ENCODE measurements at regions not wholly inside any gene's neighbourhood (a gene's known extent, or its start where the extent isn't known, plus 50 kb on each side); places are given as distances from the start of the nearest gene placed in this dataset.

GRCh38 chr10:104505521-104506042, 135.5 kb upstream of the SORCS3 start:
- DNase-seq: no peak

- DNase-seq: no peak
These were observed 131.1 kb upstream of the SORCS3 start for GRCh38 chr10:104509981-104510380.

GRCh38 chr10:104510644-104511043, 130.4 kb upstream of the SORCS3 start:
- no peak for DNase-seq

- no peak for DNase-seq
These were observed 128.3 kb upstream of the SORCS3 start for GRCh38 chr10:104512800-104513199.

DNA sequence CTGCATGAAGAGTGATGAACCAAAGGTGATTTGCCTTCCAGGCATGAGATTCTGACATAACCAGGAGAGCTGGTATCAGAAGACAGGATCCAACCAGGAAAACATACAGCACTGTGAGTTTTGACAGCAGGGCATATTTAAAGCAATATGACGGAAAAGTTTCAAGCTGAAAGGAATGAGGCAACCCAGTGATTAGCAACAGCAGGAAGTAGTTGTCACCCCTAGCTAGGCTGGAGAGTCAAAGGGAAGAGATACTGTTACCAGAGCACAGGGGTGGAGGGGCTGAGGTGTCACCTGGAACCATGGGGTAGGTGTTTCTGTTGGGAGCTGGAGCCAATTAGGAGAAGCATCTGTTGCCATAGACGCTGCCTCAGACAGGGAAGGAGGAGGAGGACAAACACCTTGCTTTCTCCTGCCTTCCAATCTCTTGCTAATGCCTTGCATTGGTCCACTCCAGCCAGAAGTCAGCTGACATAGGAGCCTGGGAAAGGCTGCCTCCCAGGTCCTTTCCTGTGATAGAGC, 125.4 kb upstream of the SORCS3 start:
- DNase-seq: no peak

- DNase-seq: no peak
These were observed 124.1 kb upstream of the SORCS3 start for GRCh38 chr10:104516986-104517385.

- no peak for DNase-seq
These were observed 123.1 kb upstream of the SORCS3 start for GRCh38 chr10:104517946-104518345.

DNA sequence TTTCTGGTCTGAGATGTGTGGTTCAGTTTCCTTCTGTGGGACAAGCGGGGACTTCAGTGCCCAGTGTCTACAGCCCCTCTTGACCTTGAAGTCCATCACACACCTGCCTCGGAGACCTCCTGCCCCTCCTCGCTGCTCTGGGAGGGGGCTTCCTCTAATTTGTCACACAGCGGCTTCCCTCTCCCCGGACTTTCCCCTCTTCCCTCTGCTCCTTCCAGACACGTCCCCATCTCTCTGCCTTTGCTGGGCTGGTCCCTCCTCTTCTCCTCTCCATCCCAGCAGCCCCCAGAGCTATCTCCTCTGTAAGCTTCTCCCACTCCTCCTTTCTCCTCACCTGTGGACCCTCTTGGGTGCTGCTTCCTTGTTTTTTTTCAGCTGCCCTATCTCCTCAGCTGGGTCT, 122.2 kb upstream of the SORCS3 start:
- DNase-seq: no peak

DNA sequence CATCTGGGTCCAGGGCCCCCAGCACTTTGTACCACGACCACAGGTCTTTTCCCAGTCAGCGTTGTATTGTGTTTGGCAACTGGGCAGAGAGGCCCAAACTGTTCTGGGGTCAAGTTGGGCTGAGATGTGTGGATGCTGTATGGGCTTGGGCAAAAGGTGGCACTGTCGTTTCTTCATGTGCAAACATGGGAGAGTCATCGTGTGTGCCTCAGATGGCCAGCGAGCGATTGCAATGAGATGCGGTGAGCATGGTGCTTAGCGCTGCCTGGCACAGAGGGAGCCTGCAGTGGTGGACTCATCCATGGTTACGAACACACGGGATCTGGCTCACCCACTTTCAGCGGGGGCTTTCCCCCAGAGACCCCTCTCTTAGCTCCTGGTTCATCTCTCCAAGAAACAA, 120.4 kb upstream of the SORCS3 start:
- DNase-seq: no peak

GRCh38 chr10:104521901-104522694, 119.0 kb upstream of the SORCS3 start:
- no peak for DNase-seq

GRCh38 chr10:104526188-104526587, 114.9 kb upstream of the SORCS3 start:
- DNase-seq: no peak

- DNase-seq: no peak
These were observed 114.1 kb upstream of the SORCS3 start for GRCh38 chr10:104527013-104527412.

DNA sequence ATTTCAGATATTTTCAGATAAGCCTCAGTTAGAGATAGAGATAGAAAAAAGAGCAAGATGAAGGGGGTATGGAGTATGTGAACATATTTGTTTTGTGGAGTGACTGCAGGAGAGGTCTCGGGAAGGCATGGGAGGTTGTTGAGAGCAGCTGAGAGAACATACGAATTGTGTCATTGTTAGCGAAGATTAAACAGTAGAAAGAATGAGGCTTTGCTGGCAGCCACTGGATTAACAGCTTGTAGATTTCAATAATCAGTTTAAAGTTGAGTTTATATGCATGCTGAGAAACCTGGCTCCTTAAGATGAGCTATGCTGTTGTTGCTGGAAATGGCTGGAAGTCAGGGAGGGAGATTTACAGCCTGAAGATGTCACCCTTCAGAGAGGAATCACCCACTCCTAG, 100.9 kb upstream of the SORCS3 start:
- DNase-seq: no peak

GRCh38 chr10:104541820-104542219, 99.3 kb upstream of the SORCS3 start:
- no peak for DNase-seq

DNA sequence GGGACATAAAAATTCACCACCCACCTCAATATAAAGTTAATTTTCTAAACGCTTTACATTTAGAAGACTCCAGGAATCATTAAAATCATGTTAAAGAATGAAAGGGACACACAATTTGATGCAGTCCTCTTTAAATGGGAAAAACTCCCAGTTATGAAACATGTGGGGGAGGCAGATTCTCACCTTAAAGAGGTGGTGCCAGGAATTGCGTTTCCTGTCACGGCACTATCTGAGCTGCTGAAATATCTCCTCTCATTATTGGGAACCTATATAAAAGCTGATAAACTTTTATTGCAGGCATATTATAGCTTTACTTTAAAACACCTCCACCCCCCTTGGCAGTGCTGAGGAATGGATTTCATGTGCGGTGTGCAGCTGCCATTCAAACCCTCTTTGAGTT, 94.8 kb upstream of the SORCS3 start:
- DNase-seq: no peak

- DNase-seq: no peak
These were observed 94.3 kb upstream of the SORCS3 start for GRCh38 chr10:104546756-104547155.

GRCh38 chr10:104548090-104548489, 93.0 kb upstream of the SORCS3 start:
- no peak for DNase-seq

DNA sequence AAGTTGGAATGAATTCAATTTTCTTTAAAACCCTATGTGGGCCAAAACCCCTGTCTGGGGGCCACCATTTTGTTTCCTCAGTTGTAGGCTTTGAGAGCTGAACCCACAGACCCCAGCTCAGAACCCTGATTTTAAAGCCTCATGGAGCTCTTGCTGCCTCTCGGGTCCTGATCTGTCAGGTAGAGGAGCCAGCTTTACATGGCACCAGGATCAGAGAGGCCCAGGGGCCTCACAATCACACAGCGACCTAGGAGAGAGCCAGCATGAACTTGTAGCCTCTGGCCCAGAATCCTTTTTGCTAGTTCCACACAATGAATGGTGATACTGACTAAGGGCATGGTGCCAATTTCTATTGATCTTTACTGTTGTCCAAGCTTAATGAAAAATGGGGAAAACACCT, 84.3 kb upstream of the SORCS3 start:
- DNase-seq: no peak

DNA sequence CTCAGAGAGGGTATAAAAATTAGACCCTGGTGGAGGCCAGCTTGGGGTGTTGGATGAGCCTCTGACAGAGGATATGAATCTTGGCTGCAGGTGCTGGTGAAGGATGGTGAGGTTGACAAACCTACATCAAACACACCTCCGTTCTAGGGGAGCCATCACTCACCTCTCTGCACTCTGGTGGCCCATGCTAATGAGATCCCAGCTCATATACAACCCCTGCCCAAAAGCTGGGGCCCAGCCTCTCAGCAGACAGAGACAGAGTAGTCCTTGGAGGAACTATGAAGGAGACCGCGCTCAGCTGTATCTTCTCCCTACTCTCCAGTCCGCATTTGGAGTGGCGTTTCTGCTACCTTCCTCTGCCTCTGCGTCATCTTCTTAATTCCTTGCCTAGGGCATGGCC, 83.1 kb upstream of the SORCS3 start:
- DNase-seq: no peak

- DNase-seq: no peak
These were observed 81.2 kb upstream of the SORCS3 start for GRCh38 chr10:104559935-104560334.

DNA sequence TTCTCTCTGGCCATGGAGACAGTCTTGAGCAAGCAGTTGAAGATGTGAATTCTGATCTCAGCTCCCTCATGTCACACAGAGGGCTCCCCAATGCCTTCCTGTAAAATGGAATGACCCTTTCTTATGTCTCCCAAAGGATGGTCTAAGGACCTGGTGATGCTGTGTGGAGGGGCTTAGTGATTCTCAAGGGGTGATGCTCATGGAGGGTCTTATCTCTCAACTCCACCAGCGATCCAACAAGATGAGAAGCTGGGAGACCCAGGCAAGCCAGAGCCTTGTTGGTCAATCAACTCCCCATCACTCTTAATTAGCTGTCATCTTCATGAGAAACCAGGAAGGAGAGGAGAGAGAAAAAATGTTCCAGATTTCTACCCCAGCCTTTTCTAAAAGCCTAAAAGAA, 78.0 kb upstream of the SORCS3 start:
- no peak for DNase-seq

- no peak for DNase-seq
These were observed 77.5 kb upstream of the SORCS3 start for GRCh38 chr10:104563548-104563947.

DNA sequence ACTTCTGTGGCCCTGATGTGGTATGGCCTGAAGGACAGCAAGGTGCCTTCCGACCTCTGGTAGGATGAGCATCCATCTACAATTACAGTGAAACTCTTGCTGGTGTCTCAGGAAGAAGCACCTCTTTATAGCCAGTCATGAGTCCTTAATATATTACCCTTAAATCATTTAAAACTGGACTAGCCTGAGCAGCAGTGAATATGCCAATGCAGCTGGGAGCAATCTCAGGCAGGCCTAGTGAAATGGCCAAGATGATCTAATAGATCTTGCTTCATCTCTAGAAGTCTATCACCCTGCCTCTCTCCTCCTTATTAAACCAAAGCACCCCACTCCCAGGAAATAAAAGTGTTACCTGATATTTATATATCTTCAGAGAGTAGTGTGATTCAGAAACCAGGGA, 66.7 kb upstream of the SORCS3 start:
- no peak for DNase-seq

GRCh38 chr10:104574838-104575237, 66.3 kb upstream of the SORCS3 start:
- DNase-seq: no peak

DNA sequence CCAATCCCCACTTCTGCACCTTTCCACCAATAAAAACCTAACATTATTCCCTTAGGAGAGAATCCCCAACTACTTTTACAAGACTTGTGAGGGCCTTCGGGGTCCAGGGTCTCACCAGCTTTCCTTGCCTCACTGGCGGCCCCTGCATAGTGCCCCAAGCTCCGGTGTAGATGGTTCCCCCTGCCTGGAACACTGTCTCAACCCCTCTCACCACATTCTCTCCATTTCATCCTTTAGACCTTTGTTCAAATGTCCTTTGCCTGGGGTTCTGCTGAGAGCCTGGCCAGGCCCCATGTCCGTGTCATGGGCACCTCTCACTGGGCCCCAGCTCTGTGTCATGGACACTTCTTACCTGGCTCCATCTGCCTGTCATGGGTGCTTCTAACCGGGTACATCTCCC, 64.5 kb upstream of the SORCS3 start:
- no peak for DNase-seq

All from NCI-H1694 (cell line).